ENCODE measurements at regions not wholly inside any gene's neighbourhood (a gene's known extent, or its start where the extent isn't known, plus 50 kb on each side); places are given as distances from the start of the nearest gene placed in this dataset.
"Not testable (repeated sequence)": the region's sequence is repeated elsewhere in the genome, so short reads cannot be mapped to it uniquely, and the experiment has no call there.

DNA sequence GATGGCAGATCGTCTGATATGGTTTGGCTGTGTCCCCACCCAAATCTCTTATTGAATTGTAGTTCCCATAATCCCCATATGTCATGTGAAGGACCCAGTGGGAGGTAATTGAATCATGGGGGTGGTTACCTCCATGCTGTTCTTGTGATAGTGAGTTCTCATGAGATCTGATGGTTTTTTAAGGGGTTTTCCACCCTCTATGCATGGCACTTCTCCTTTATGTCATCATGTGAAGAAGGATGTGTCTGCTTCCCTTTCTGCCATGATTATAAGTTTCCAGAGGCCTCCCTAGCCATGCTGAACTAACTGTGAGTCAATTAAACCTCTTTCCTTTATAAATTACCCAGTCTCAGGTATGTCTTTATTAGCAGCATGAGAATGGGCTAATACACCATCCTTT, 235.5 kb downstream of the RPAP3 start:
- TF ChIP-seq, protein P1, sequence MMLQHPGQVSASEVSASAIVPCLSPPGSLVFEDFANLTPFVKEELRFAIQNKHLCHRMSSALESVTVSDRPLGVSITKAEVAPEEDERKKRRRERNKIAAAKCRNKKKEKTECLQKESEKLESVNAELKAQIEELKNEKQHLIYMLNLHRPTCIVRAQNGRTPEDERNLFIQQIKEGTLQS (CRISPR knock-in tag; IDR thresholded peaks at IDR 0.05) = not testable (repeated sequence)
- TF ChIP-seq FOXA1 (IDR thresholded peaks at IDR 0.05); FOXA1 (CRISPR knock-in tag; IDR thresholded peaks at IDR 0.05); KAT8 (CRISPR knock-in tag; IDR thresholded peaks at IDR 0.05); TSC22D2 (CRISPR knock-in tag; IDR thresholded peaks at IDR 0.05; ENCODE audit: borderline replicate concordance); DNMT1 (CRISPR knock-in tag; IDR thresholded peaks at IDR 0.05); ZNF282 (IDR thresholded peaks at IDR 0.05; ENCODE audit: partially characterized antibody); ZFP36 (IDR thresholded peaks at IDR 0.05; ENCODE audit: borderline replicate concordance, low read depth, low read length, partially characterized antibody); POLR2AphosphoS2 (IDR thresholded peaks at IDR 0.05; ENCODE audit: low read depth, low read length); CREB1 (IDR thresholded peaks at IDR 0.05); CREB1 (CRISPR knock-in tag; IDR thresholded peaks at IDR 0.05): not testable (repeated sequence)
- TF ChIP-seq, protein P2, sequence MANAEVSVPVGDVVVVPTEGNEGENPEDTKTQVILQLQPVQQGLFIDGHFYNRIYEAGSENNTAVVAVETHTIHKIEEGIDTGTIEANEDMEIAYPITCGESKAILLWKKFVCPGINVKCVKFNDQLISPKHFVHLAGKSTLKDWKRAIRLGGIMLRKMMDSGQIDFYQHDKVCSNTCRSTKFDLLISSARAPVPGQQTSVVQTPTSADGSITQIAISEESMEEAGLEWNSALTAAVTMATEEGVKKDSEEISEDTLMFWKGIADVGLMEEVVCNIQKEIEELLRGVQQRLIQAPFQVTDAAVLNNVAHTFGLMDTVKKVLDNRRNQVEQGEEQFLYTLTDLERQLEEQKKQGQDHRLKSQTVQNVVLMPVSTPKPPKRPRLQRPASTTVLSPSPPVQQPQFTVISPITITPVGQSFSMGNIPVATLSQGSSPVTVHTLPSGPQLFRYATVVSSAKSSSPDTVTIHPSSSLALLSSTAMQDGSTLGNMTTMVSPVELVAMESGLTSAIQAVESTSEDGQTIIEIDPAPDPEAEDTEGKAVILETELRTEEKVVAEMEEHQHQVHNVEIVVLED (CRISPR knock-in tag; IDR thresholded peaks at IDR 0.05; ENCODE audit: borderline replicate concordance) = not testable (repeated sequence)
- TF ChIP-seq, protein P3, sequence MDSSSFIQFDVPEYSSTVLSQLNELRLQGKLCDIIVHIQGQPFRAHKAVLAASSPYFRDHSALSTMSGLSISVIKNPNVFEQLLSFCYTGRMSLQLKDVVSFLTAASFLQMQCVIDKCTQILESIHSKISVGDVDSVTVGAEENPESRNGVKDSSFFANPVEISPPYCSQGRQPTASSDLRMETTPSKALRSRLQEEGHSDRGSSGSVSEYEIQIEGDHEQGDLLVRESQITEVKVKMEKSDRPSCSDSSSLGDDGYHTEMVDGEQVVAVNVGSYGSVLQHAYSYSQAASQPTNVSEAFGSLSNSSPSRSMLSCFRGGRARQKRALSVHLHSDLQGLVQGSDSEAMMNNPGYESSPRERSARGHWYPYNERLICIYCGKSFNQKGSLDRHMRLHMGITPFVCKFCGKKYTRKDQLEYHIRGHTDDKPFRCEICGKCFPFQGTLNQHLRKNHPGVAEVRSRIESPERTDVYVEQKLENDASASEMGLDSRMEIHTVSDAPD (CRISPR knock-in tag; IDR thresholded peaks at IDR 0.05) = not testable (repeated sequence)
- TF ChIP-seq, protein P4, sequence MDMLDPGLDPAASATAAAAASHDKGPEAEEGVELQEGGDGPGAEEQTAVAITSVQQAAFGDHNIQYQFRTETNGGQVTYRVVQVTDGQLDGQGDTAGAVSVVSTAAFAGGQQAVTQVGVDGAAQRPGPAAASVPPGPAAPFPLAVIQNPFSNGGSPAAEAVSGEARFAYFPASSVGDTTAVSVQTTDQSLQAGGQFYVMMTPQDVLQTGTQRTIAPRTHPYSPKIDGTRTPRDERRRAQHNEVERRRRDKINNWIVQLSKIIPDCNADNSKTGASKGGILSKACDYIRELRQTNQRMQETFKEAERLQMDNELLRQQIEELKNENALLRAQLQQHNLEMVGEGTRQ (IDR thresholded peaks at IDR 0.05; ENCODE audit: low read depth, low read length) = not testable (repeated sequence)
- TF ChIP-seq, protein P4 (CRISPR knock-in tag; IDR thresholded peaks at IDR 0.05; ENCODE audit: borderline replicate concordance) = not testable (repeated sequence)

Measured in HepG2 (cell line).